ENCODE measurements at regions not wholly inside any gene's neighbourhood (a gene's known extent, or its start where the extent isn't known, plus 50 kb on each side); places are given as distances from the start of the nearest gene placed in this dataset.

- intact Hi-C loops (cut with DNase I; ENCODE audit: low total_unique reads), result no loop called here
Observed at GRCh38 chr2:5538313-5538712, 153.9 kb upstream of the SOX11 start.

DNA sequence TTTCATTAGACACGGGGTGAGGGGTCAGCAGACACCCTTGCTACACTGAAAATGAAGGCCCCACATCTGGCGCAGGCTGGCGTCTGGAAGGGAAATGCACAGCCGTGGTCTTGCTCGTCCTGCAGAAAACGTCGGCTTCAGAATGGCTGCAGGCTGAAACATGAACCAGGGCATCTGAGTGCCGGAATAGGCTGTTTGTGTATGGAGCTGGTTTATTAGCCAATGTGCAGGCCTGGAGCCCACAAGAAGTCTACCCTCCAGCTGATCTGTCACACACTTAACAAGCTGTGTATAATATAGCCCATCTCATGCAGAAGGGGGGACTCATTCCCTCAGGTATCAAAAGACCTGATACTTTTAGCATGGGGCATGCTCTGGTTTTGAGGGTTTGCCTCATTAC, 153.4 kb upstream of the SOX11 start:
- Histone ChIP-seq H3K9me3 (no peaks in the 10 kb centered on the region), H3K36me3 (ENCODE audit: low read depth, missing control alignments) (no peaks in the 10 kb centered on the region), H3K27ac (no peak overlapping the region), H3K4me3 (no peak overlapping the region), H3K27me3 (no peaks in the 10 kb centered on the region), H3K4me1 (no peaks in the 10 kb centered on the region)
- intact Hi-C loops (cut with DNase I; ENCODE audit: low total_unique reads), result no loop called here
- 58 to 59% methylated on average over 8 of the region's 8 CpGs for WGBS, 2 donors
- no peak for TF ChIP-seq POLR2A (IDR thresholded peaks at IDR 0.05)
- TF ChIP-seq, protein P1, sequence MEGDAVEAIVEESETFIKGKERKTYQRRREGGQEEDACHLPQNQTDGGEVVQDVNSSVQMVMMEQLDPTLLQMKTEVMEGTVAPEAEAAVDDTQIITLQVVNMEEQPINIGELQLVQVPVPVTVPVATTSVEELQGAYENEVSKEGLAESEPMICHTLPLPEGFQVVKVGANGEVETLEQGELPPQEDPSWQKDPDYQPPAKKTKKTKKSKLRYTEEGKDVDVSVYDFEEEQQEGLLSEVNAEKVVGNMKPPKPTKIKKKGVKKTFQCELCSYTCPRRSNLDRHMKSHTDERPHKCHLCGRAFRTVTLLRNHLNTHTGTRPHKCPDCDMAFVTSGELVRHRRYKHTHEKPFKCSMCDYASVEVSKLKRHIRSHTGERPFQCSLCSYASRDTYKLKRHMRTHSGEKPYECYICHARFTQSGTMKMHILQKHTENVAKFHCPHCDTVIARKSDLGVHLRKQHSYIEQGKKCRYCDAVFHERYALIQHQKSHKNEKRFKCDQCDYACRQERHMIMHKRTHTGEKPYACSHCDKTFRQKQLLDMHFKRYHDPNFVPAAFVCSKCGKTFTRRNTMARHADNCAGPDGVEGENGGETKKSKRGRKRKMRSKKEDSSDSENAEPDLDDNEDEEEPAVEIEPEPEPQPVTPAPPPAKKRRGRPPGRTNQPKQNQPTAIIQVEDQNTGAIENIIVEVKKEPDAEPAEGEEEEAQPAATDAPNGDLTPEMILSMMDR (IDR thresholded peaks at IDR 0.05), result no peak
- no peak for DNase-seq

More at GRCh38 chr2:5538313-5538712, 153.9 kb upstream of the SOX11 start:
- no peaks in the 10 kb centered on the region for H3K9me3 ChIP-seq
- no peak overlapping the region for H3K4me3 ChIP-seq
- TF ChIP-seq, protein P1 (IDR thresholded peaks at IDR 0.05), result no peak
- TF ChIP-seq POLR2A (IDR thresholded peaks at IDR 0.05), result no peak
- H3K27ac ChIP-seq, result no peak overlapping the region
- H3K4me1 ChIP-seq, result no peaks in the 10 kb centered on the region
- no peaks in the 10 kb centered on the region for H3K36me3 ChIP-seq (ENCODE audit: low read depth, missing control alignments)
- no peak for DNase-seq
- H3K27me3 ChIP-seq, result no peaks in the 10 kb centered on the region
- WGBS, 2 donors, result 93 to 100% methylated on average over 1 of the region's 1 CpG

- intact Hi-C loops (cut with DNase I; ENCODE audit: low total_unique reads), result no loop called here
- Histone ChIP-seq H3K9me3 (no peaks in the 10 kb centered on the region), H3K27ac (no peak overlapping the region), H3K4me1 (no peaks in the 10 kb centered on the region), H3K4me3 (no peak overlapping the region), H3K27me3 (no peaks in the 10 kb centered on the region), H3K36me3 (ENCODE audit: low read depth, missing control alignments) (no peaks in the 10 kb centered on the region)
- no peak for DNase-seq
- TF ChIP-seq POLR2A (IDR thresholded peaks at IDR 0.05), result no peak
- TF ChIP-seq, protein P1 (IDR thresholded peaks at IDR 0.05), result no peak
- 22 to 39% methylated on average over 18 of the region's 18 CpGs for WGBS, 2 donors
Observed at GRCh38 chr2:5539282-5540165, 152.7 kb upstream of the SOX11 start.

GRCh38 chr2:5540856-5541255, 151.3 kb upstream of the SOX11 start:
- no peaks in the 10 kb centered on the region for H3K9me3 ChIP-seq
- WGBS, 2 donors, result 62 to 63% methylated on average over 5 of the region's 5 CpGs
- no peaks in the 10 kb centered on the region for H3K4me1 ChIP-seq
- no peak overlapping the region for H3K27ac ChIP-seq
- DNase-seq, result no peak
- H3K27me3 ChIP-seq, result no peaks in the 10 kb centered on the region
- intact Hi-C loops (cut with DNase I; ENCODE audit: low total_unique reads), result no loop called here
- H3K36me3 ChIP-seq (ENCODE audit: low read depth, missing control alignments), result no peaks in the 10 kb centered on the region
- TF ChIP-seq POLR2A (IDR thresholded peaks at IDR 0.05), result no peak
- TF ChIP-seq, protein P1 (IDR thresholded peaks at IDR 0.05), result no peak
- no peak overlapping the region for H3K4me3 ChIP-seq
